Activated CD4-positive, alpha-beta T cell treated with anti-CD3 and anti-CD28 coated beads, Interleukin-2, amount 50 U/mL, for 1 hour (primary cell): ENCODE measurements at regions not wholly inside any gene's neighbourhood (a gene's known extent, or its start where the extent isn't known, plus 50 kb on each side); places are given as distances from the start of the nearest gene placed in this dataset.

ENCODE experiments used
- DNase-seq: peaks from one replicate; pipeline ENCODE4 v3.0.0-alpha.2; 2020

GRCh38 chr2:199019898-199020507 lies 437.7 kb downstream of the SATB2 start:
- DNase-seq: no peak

- DNase-seq: no peak
These were observed 438.9 kb downstream of the SATB2 start for GRCh38 chr2:199018826-199019225.

GRCh38 chr2:199015072-199015471 lies 442.7 kb downstream of the SATB2 start:
- DNase-seq: no peak

GRCh38 chr2:199014226-199014625 lies 443.5 kb downstream of the SATB2 start:
- DNase-seq: no peak

- no peak for DNase-seq
These were observed 445.8 kb downstream of the SATB2 start for GRCh38 chr2:199011908-199012307.

- no peak for DNase-seq
These were observed 463.1 kb downstream of the SATB2 start for GRCh38 chr2:198994678-198995077.

GRCh38 chr2:198991431-198991830 lies 466.3 kb downstream of the SATB2 start:
- no peak for DNase-seq

- no peak for DNase-seq
These were observed 482.0 kb downstream of the SATB2 start for GRCh38 chr2:198975779-198976178.

GRCh38 chr2:198973785-198974184 lies 484.0 kb downstream of the SATB2 start:
- no peak for DNase-seq

GRCh38 chr2:198973181-198973580 lies 484.6 kb downstream of the SATB2 start:
- no peak for DNase-seq

GRCh38 chr2:198968545-198968944 lies 489.2 kb downstream of the SATB2 start:
- no peak for DNase-seq

- DNase-seq: no peak
These were observed 491.5 kb downstream of the SATB2 start for GRCh38 chr2:198966269-198966668.

- no peak for DNase-seq
These were observed 496.2 kb downstream of the SATB2 start for GRCh38 chr2:198961547-198961946.

GRCh38 chr2:198957181-198957580 lies 500.6 kb downstream of the SATB2 start:
- DNase-seq: no peak

GRCh38 chr2:198953328-198953727 lies 504.4 kb downstream of the SATB2 start:
- no peak for DNase-seq

- no peak for DNase-seq
These were observed 506.9 kb downstream of the SATB2 start for GRCh38 chr2:198950803-198951202.

- DNase-seq: no peak
These were observed 512.2 kb downstream of the SATB2 start for GRCh38 chr2:198945496-198945895.

- DNase-seq: no peak
These were observed 527.6 kb downstream of the SATB2 start for GRCh38 chr2:198930170-198930569.

- no peak for DNase-seq
These were observed 529.7 kb downstream of the SATB2 start for GRCh38 chr2:198928026-198928425.

GRCh38 chr2:198917926-198918720 lies 539.6 kb downstream of the SATB2 start:
- DNase-seq: no peak

GRCh38 chr2:198917275-198917674 lies 540.5 kb downstream of the SATB2 start:
- DNase-seq: no peak

GRCh38 chr2:198916548-198917080 lies 541.1 kb downstream of the SATB2 start:
- no peak for DNase-seq

GRCh38 chr2:198913394-198914152 lies 544.2 kb downstream of the SATB2 start:
- no peak for DNase-seq
